ENCODE measurements at regions not wholly inside any gene's neighbourhood (a gene's known extent, or its start where the extent isn't known, plus 50 kb on each side); places are given as distances from the start of the nearest gene placed in this dataset.

DNA sequence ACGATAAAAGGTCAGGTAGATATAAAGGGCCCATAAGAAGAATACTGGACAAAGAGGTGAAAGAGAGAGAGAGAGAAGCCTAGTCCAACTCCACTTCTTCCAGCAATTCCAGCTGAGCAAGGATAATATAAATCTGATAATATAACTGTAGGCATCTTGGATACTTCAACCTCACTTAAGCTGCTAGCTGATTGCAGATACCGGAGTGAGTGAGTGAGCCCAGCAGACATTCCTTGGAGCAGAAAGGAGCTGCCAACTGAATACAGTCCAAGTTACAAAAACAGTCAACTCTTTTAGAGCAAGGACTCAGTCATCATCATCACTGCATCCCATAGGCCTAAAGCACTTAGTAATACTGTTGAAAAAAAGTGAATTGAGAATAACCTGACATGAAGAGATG lies 387.6 kb downstream of the SLITRK6 start:
- intact Hi-C loops (cut with micrococcal nuclease; ENCODE audit: unreplicated experiment) = no loop called here
- H3K4me3 ChIP-seq = no peak overlapping the region
- TF ChIP-seq HDAC6 (IDR thresholded peaks at IDR 0.05; ENCODE audit: unreplicated experiment) (no peak), POLR2A (IDR thresholded peaks at IDR 0.05; ENCODE audit: low read depth, low read length) (no peak), HCFC1 (IDR thresholded peaks at IDR 0.05; ENCODE audit: low read length) (no peak), FOXM1 (IDR thresholded peaks at IDR 0.05; ENCODE audit: low read depth, low read length) (no peak), NFYA (IDR thresholded peaks at IDR 0.05; ENCODE audit: borderline replicate concordance, low read depth, low read length) (no peak), YY1 (IDR thresholded peaks at IDR 0.05; ENCODE audit: low read depth, low read length) (no peak), FOXK2 (IDR thresholded peaks at IDR 0.05) (no peak), BRCA1 (IDR thresholded peaks at IDR 0.05; ENCODE audit: low read depth, low read length) (no peak), BHLHE40 (IDR thresholded peaks at IDR 0.05; ENCODE audit: borderline replicate concordance in 1 of 2, low read depth in 2 of 2, low read length in 1 of 2) (no peak), SUPT20H (IDR thresholded peaks at IDR 0.05; ENCODE audit: borderline replicate concordance, control insufficient read depth, low read depth, low read length) (no peak)
- TF ChIP-seq, protein P1, sequence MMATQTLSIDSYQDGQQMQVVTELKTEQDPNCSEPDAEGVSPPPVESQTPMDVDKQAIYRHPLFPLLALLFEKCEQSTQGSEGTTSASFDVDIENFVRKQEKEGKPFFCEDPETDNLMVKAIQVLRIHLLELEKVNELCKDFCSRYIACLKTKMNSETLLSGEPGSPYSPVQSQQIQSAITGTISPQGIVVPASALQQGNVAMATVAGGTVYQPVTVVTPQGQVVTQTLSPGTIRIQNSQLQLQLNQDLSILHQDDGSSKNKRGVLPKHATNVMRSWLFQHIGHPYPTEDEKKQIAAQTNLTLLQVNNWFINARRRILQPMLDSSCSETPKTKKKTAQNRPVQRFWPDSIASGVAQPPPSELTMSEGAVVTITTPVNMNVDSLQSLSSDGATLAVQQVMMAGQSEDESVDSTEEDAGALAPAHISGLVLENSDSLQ (IDR thresholded peaks at IDR 0.05) = no peak
- no peak overlapping the region for H2AFZ ChIP-seq (ENCODE audit: control insufficient read depth, low read depth, low read length)
- no peak for FAIRE-seq
- H3K27ac ChIP-seq (ENCODE audit: control insufficient read depth, insufficient read depth) = no peak overlapping the region
- WGBS (ENCODE audit: insufficient coverage, insufficient replicate concordance, low lambda C conversion rate, missing lambda C conversion rate) = 19% methylated on average over 2 of the region's 2 CpGs
- SMC1A ChIA-PET (ENCODE audit: uncharacterized antibody, unreplicated experiment) = no interaction called here
- H4K20me1 ChIP-seq (ENCODE audit: control insufficient read depth, insufficient read depth) = no peaks in the 10 kb centered on the region
- no peaks in the 10 kb centered on the region for H3K27me3 ChIP-seq (replicated peaks in 1 of 2; ENCODE audit: control insufficient read depth in 2 of 2, insufficient read depth in 2 of 2, low read length in 1 of 2)
- H3K4me1 ChIP-seq (ENCODE audit: control insufficient read depth, insufficient read depth, low read length) = no peaks in the 10 kb centered on the region
- in situ Hi-C loops (cut with MboI) = no loop called here
- CTCF ChIA-PET = no interaction called here
- no peak overlapping the region for H3K9ac ChIP-seq (ENCODE audit: control insufficient read depth, insufficient read depth, low read length)
- no TSS peak for BruUV-seq (replicated peaks)
- H3K79me2 ChIP-seq (ENCODE audit: control insufficient read depth, insufficient read depth, low read length) = no peaks in the 10 kb centered on the region
- H3K36me3 ChIP-seq (ENCODE audit: control insufficient read depth in 2 of 2, insufficient read depth in 2 of 2, low read length in 1 of 2) = no peaks in the 10 kb centered on the region
- no peaks in the 10 kb centered on the region for H3K9me3 ChIP-seq (replicated peaks; ENCODE audit: control insufficient read depth, insufficient read depth, low read length)
- RAD21 ChIA-PET (ENCODE audit: unreplicated experiment) = no interaction called here
- DNase-seq (ENCODE audit: low read depth, low spot score) = no peak
- no peak for ATAC-seq
- no peak overlapping the region for H3K4me2 ChIP-seq (ENCODE audit: control insufficient read depth, insufficient read depth)
- POLR2A ChIA-PET = no interaction called here
